Umbilical cord (tissue), 1 donor: ENCODE measurements at regions not wholly inside any gene's neighbourhood (a gene's known extent, or its start where the extent isn't known, plus 50 kb on each side); places are given as distances from the start of the nearest gene placed in this dataset.

Source experiments
- DNase-seq: peaks from one replicate; pipeline ENCODE4 v3.0.0-alpha.2; 2015; ENCODE audit warnings: low spot score

DNA sequence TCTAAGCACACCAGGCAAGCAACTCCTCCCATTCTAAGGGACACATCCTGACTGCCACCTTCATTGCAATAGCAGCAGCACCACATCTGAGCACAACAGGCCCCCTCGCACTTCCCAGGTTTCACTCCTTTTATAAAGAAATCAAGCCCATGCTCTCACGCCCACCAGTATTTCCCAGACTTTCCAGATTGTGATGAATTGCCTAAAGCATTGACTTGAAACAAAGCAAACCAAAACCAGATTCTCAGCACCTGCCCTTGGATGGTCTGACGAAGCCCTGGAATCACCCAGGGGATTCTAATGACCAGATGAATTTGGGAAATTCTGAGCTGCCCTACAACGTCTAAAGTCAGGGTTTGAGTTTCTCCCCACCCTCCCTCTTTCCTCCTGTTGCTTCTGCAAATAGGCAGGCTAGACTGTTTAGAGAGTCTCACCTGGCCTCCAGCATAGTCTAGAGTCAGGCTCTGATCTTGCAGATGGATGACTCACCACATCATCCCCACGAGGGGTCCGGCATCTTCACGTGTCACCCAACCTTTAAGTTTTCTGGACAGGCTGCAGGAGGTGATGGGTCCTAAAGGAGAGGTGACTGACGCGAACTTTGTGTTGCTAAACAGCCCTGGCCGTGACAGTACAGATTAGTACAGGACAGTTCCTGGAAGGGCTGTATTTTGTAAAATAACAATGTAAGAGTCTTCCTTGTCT, 198.0 kb downstream of the SKIDA1 start:
- DNase-seq: no peak

DNA sequence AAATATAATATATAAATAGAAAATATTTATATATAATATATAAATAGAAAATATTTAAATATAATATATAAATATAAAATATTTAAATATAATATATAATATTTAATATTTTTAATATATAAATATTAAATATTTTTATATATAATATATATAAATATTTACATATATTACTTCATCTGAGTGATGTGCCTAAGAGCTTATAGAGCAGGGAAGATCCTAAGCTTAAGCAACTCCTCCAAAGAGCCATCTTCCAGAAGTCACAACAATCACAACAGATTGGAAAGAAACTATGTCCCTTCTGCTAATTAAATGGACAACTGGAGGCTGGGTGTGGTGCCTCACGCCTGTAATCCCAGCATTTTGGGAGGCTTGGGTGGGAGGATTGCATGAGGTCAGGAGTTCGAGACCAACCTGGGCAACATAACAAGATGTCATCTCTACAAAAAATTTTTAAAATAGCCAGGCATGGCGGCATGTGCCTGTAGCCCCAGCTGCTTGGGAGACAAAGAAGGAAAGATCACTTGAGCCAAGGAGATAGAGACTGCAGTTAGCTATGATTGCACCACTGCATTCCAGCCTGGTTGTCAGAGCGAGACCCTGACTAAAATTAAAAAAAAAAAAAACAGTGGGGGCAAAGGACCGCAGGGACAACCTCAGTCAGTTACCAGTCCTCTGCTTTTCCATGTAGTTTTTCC, 198.7 kb downstream of the SKIDA1 start:
- no peak for DNase-seq

DNA sequence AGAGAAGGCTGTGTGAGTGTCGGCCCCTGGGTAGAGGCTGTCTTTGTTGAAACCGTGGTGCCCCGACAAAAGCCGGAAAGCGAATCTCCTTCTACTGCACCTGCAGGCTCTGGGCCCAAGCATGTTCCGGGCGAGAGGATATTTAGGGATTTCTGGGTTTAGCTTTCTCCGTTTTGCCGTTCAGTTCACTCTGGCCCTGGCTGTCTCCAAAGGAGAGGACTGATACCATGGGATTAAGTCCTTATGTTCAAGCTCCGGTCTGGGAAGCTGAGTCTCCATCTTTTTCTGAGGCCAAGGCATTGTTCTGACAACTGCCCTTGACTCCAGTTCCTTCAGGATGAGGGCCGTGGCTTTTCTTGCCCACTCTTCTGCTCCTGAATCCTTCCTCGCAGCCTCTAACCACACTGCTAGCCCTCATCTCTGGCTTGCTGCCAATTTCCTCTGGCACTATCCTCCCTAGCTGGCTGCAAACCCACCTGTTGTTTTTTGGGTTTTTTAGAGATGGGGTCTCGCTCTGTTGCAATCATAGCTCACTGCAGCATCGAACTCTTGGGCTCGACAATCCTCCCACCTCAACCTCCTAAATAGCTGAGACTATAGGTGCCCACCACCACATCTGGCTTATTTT, 206.8 kb downstream of the SKIDA1 start:
- peak; percentile 51 for DNase-seq

DNA sequence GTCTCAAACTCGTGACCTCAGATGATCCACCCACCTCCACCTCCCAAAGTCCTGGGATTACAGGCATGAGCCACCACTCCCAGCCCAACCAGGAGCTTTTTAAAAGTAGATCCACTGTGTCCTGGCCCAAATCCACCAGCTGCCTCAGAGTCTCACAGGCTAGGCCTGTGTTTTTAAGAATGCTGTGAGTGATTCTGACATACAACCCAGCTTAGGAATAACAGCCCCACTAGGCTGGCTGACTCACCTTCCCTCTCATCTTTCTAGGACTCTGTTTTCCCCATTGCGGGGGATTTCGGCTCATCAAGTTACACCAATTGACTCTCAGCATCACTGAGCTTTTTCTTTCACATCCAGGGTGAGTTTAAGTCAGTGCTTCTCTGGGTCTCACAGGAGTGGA, 207.6 kb downstream of the SKIDA1 start:
- DNase-seq: peak; percentile 83

DNA sequence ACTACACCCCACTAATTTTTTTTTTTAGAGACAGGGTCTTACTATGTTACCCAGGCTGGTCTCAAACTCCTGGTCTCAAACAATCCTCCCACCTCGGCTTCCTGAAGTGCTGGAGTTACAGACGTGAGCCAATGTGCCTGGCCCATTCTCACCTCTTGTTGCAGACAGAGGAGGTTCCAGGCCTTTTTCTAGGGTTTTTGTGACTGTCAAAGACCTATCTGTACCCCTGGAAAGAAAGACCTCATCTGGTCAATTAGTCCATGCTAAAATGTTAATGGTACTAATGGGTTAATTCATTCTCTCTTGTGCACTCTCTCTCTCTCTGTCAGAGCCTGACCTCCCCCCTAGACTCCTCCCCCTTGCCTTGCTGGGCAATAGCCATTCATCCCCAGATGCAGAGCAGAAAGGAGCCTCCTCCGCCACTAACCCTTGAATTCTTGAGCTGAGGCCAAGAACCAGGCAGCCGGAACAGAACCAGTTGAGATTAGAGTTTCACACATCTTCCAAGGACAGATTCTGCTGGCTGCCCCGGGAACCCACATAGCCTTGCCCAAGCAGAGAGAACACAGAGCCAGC, 209.7 kb downstream of the SKIDA1 start:
- DNase-seq: peak; percentile 95

DNA sequence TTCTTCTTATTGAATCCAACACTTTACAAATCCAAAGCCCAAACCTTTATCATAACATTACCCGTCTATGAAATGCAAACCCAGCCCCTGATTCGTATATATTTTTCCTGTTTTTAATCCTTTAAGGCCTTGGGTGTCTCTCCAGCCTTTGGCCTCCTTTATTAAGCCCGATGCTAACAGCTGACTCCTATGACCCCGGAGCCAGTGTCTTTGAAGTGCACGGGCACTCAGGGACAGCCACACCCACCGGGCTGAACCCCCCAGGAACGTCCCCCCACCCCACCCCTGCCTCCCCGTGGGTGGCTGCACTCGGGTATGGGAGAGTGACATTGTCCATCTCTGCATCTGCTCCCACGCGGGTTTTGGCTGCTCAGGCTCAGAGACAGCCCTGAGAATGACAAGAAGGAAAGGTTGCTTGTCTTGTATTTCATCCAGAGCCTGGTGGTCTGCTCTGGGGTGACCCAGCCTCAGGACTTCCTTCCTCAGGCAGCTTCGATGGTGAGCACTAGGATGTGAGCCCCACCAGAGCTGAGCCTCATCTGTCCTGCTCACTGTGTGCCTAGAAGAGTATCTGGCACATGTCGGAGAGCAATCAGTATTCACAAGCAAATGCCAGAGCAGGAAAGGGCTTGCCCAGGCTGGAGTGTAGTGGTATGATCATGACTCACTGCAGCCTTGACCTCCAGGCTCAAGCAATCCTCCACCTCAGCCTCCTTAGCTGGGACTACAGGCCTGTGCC, 210.4 kb downstream of the SKIDA1 start:
- DNase-seq: peak; percentile 61

DNA sequence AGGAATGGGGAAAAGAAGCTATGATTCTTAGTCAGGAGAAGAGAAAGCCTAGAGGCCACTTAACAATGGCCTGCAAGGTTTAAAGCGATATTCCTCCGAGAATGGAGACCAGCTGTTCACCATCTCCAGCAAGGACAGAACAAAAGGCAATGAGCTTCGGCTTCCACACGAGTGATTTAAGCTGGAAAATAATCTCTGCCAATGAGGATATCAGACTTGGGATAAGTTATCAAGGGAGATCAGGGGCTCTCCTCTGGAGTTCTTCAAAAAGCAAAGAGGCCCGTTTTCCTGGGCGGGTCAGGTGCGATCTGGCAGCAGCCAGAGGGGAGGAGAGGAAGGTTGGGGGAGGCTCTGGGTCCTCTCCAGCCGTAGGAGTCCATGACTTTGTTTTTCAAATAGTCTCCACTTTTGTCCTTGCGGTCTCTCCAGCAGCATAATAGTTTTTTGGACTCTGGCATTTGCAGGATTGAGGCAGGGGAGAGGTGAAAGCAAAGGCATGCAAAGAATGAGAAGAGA, 211.3 kb downstream of the SKIDA1 start:
- peak; percentile 67 for DNase-seq

DNA sequence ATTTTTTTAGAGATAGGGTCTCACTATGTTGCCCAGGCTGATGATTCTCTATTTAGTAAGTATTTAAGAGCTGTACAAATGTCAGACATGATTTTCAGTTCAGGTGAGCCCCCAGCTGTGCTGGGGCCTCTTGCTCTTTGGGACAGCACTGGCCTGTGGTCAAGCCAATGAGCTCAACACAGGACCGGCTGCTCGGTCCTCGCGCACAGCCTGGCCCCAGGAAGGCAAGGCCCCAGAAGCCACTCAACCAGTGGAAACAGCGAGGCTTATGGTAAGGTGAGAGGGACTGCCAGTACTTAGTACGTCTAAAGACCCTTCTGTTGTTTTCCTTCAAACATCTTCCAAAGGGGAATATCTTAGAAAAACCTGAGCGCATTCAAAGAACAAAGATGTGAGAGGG, 211.8 kb downstream of the SKIDA1 start:
- no peak for DNase-seq

DNA sequence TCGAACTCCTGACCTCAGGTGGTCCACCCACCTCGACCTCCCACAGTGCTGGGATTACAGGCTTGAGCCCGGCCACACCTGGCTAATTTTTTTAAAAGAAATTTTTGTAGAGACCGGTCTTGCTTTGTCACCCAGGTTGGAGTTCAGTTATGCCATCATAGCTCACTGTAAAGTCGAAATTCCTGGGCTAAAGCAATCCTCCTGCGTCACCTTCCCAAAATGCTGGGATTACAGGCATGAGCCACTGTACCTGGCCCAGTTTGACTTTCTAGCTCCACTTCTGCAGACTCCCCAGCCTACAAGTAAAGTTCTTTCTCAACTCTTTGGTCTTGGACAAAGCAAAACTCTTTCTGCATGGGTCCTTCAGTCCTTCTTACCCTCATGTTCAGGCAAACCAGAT, 214.1 kb downstream of the SKIDA1 start:
- DNase-seq: no peak

DNA sequence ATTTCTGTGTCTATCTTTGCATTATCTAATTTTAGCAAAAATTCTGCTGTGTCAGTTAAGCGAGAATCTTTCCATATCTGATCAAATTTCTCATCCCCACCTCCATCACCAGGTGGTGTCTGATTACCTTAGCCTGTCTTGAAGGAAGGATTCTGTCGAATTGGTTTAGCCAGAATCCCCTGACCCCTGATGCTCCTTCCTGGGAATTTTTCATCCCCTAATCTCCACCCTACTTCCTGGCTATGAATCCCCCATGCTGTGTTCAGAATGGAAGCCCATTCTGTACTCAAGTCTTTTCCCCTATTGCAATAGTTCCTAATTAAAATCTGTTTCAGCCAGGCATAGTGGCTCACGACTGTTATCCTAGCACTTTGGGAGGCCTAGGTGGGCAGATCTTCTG, 216.1 kb downstream of the SKIDA1 start:
- no peak for DNase-seq

DNA sequence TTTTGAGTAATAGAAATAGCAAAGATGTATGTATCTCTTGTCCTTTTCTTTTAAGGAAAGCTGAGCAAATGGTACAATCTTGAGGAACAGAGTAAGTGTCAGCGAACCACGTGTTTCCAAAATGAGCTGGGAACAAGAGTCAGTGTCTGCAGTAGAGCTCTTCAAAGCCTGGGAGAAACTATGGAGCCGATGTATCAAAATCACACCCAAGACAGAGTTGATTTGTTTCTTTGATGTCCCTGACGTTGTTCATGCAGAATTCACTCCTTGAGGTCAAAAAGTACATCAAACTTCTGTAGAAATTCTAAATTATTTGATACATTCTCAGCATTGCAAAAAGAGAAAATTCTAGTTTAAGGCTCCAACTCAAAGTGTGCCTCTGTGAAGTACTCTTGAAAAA, 216.5 kb downstream of the SKIDA1 start:
- DNase-seq: no peak

DNA sequence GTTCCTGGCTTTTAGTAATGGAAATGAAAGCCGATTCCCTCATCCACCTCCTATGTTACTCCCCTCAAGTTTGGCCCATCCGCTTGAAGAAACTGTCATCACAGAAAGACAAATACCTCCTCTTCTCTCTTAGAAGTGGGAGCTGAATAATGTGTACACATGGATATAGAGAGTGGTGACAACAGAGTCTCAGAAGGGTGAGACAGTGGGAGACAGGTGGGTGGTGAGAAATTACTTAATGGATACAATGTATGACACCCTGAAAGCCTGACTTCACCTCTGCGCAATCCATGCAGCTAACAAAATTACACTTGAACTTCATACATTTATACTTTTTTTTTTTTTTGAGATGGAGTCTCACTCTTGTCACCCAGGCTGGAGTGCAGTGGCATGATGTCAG, 217.5 kb downstream of the SKIDA1 start:
- no peak for DNase-seq

DNA sequence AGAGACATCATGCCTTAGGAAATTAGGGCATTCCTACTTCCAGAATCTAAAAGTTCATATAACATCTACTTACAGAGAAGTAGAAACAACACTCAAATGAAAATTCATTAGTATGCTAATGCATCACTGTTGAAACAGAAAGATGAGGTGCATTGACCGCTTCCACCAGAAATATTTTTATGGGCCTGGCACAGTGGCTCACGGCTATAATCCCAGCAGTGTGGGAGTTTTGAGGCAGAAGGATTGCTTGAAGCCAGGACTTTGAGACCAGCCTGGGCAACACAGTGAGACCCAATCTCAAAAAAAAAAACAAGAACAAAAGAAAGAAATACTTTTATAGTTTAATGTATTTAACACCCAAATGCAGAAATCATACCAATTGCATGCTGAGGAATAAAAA, 220.9 kb downstream of the SKIDA1 start:
- DNase-seq: no peak

DNA sequence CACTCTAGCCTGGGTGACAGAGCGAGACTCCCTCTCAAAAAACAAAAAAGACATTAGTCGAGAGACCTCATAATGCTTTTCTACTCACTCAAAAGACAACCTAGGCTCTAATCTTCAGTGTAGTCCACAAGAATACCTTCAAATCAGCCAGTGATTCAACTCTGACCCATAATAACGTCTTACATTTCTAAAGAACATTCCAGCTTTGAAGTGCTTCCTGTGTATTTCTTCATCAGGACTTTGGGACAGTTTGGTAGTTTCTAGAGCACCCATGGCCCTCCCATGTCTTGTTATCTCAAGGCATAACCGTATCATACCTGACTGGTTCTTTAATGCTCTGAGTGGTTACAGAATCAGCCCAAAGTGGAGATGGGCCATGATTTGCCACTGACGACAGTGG, 221.3 kb downstream of the SKIDA1 start:
- no peak for DNase-seq

DNA sequence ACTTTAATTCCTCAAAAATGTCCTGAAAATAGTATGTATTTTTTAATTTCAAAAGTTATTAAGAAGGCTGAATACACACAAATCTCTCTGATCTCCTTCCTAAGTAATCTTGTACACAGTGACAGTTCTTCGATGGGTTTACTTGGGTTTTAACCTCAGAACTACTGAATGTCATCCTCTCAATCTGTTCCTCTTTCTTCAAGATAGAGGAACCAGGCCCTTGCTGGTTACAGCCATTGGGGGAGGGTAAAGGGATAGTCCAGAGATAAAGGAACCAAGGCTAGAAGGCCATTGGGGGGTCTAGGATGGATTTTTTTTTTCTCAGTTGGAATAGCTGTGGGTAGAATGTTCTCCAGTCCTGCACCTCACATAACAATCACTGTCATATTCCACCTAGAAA, 224.9 kb downstream of the SKIDA1 start:
- DNase-seq: peak; percentile 25

DNA sequence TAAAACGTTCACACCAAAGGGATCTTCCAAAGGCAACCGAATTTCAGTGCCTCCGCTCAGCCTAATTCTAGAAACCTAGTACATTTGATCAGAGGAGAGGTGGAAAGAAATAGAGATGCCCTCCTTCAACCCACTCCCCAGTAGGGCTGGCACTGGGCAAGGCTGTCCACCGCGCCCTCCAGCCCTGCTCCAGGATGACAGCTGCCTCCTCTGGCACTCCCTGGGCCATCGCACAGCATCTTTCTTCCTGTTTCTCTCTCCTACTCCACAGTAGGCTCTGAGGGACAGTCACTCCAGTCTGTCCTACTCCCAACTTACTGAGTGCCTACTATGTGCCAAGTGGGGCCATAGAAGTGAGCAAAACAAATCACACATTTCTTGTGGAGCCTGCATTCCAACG, 226.2 kb downstream of the SKIDA1 start:
- DNase-seq: no peak

DNA sequence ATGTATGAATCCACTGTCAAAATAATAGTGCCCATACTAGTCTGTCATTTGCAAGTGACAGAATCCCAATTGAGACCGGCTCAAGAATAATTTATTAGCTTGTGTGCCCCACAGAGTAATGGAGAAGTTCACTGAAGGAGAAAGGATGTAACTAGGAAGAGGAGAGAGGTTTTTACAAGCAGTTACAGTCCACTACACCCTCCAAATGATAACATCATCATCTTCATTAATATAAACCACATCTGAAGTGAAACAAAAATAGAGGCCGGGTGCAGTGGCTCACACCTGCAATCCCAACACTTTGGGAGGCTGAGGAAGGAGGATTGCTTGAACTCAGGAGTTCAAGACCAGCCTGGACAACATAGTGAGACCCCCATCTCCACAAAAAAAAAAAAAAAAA, 226.8 kb downstream of the SKIDA1 start:
- no peak for DNase-seq

DNA sequence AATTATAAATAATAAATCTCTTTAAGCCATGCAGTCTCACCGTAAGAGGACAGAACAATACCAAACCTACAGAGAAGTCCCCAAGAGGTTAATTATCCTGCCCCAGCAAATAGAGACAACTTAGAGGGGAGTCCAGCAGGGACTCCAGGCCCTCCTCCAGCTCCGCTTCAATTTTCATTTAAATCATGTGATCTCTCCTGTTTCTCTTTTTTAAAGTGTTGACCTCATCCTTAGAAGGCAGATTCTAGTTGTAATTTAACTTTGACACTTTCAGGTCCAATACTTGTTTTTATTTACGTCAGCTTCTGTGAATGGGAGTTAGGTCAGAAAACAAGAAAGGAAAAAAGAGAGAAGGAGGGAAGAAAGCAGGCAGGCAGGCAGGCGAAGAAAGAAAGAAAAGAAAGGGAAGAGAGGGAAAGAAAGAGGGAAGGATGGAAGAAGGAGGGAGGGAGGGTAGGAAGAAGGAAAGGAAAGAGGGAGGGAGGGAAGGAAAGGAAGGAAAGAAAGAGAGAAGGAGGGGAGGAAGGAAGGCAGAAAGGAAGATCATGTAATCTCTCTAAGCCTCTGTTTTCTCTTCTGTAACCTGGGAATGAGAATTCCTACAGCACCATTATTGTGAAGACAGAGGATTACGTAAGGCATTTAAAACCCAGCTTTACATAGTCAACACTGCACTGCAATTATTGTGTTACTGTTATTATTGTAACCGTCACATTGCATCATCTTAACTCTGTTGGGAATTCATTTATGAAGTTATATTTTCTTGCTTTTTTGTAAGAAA, 227.7 kb downstream of the SKIDA1 start:
- DNase-seq: no peak

DNA sequence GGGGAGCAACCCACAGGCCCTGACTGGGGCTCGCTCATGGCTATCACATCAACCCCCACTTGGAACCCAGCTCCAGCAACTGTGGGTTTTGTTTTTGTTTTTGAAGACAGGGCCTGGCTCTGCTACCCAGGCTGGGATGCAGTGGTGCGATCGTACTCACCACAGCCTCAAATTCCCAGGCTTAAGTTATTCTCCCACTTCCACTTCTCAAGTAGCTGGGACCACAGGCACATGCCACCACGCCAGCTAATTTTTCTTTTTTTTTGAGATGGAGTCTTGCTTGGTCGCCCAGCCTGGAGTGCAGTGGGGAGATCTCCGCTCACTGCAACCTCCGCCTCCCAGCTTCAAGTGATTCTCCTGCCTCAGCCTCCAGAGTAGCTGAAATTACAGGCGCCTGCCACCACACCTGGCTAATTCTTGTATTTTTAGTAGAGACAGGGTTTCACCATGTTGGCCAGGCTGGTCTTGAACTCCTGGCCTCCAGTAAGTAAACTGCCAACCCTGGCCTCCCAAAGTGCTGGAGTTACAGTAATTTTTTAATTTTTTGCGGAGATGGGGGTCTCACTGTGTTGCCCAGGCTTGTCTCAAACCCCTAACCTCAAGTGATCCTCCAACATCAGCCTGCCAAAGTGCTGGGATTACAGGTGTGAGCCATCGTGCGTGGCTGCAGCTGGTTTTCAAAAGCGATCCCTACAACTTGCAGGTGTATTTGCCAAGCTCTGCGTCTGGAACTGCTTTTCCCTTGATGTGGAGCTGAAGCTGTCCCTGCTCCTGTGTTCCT, 228.7 kb downstream of the SKIDA1 start:
- no peak for DNase-seq
